Skeletal muscle tissue (tissue), 3 donors: ENCODE measurements at regions not wholly inside any gene's neighbourhood (a gene's known extent, or its start where the extent isn't known, plus 50 kb on each side); places are given as distances from the start of the nearest gene placed in this dataset.
A peak's percentile ranks its signal among the peaks of the same experiment; 100 is the strongest.

Experiments
- H3K27ac ChIP-seq: one replicate; pipeline ENCODE4 v1.7.0; 2013; ENCODE audit warnings: mild to moderate bottlenecking, low read depth, low read length, inconsistent platforms
- H3K27me3 ChIP-seq, 3 donors: one replicate each; pipeline ENCODE4 v1.7.0; 2013; ENCODE audit warnings: low read length in 3 of 3; ENCODE audit not compliant: control insufficient read depth in 3 of 3, insufficient read depth in 3 of 3
- H3K36me3 ChIP-seq, 3 donors: one replicate each; pipeline ENCODE4 v1.7.0; 2013; ENCODE audit warnings: low read length in 3 of 3; ENCODE audit not compliant: control insufficient read depth in 3 of 3, insufficient read depth in 3 of 3
- H3K4me1 ChIP-seq, 3 donors: one replicate each; pipeline ENCODE4 v1.7.0; 2013; ENCODE audit warnings: low read length in 3 of 3, mild to moderate bottlenecking in 3 of 3; ENCODE audit not compliant: control insufficient read depth in 3 of 3, insufficient read depth in 3 of 3
- H3K4me3 ChIP-seq, 3 donors: one replicate each; pipeline ENCODE4 v1.7.0; 2013; ENCODE audit warnings: low read length in 3 of 3
- H3K9ac ChIP-seq, 3 donors: one replicate each; pipeline ENCODE4 v1.7.0; 2013; ENCODE audit warnings: low read length in 3 of 3, mild to moderate bottlenecking in 3 of 3, moderate library complexity in 2 of 3, low read depth in 1 of 3
- H3K9me3 ChIP-seq, 3 donors: one replicate each; pipeline ENCODE4 v1.7.0; 2013; ENCODE audit warnings: low read length in 3 of 3; ENCODE audit not compliant: control insufficient read depth in 3 of 3
- donor health status: Osteomylitis.

- Histone ChIP-seq H3K4me3 (no peak overlapping the region), H3K36me3 (no peaks in the 10 kb centered on the region), H3K27ac (no peak overlapping the region), H3K4me1 (peaks cover 5 to 7% (median 5%) of the 10 kb centered on the region in 3 donors), H3K9me3 (no peaks in the 10 kb centered on the region), H3K27me3 (peaks cover 2 to 13% (median 4%) of the 10 kb centered on the region in 3 donors), H3K9ac (no peak overlapping the region)
Observed at GRCh38 chr1:209202830-209203532, 380.5 kb upstream of the CAMK1G start.

GRCh38 chr1:209203533-209203895 is 380.0 kb upstream of the CAMK1G start:
- H3K27ac ChIP-seq = no peak overlapping the region
- H3K4me1 ChIP-seq = peaks cover 8 to 9% (median 9%) of the 10 kb centered on the region in 3 donors
- H3K9me3 ChIP-seq = no peaks in the 10 kb centered on the region
- no peak overlapping the region for H3K4me3 ChIP-seq
- no peaks in the 10 kb centered on the region for H3K36me3 ChIP-seq
- peaks cover 6 to 19% (median 10%) of the 10 kb centered on the region in 3 donors for H3K27me3 ChIP-seq
- H3K9ac ChIP-seq = no peak overlapping the region

GRCh38 chr1:209205039-209205438 is 378.5 kb upstream of the CAMK1G start:
- peaks cover 10 to 30% (median 23%) of the 10 kb centered on the region in 3 donors for H3K27me3 ChIP-seq
- peaks cover 8 to 9% (median 9%) of the 10 kb centered on the region in 3 donors for H3K4me1 ChIP-seq
- no peak overlapping the region for H3K4me3 ChIP-seq
- no peak overlapping the region for H3K9ac ChIP-seq
- no peak overlapping the region for H3K27ac ChIP-seq
- no peaks in the 10 kb centered on the region for H3K36me3 ChIP-seq
- no peaks in the 10 kb centered on the region for H3K9me3 ChIP-seq

GRCh38 chr1:209207126-209207700 is 376.3 kb upstream of the CAMK1G start:
- H3K27ac ChIP-seq = no peak overlapping the region
- H3K4me1 ChIP-seq = peaks cover 8 to 9% (median 9%) of the 10 kb centered on the region in 3 donors
- H3K27me3 ChIP-seq = peaks cover 23 to 41% (median 31%) of the 10 kb centered on the region in 3 donors
- peak overlapping the region; percentile 29 to 52 (median 52) for H3K4me3 ChIP-seq
- no peaks in the 10 kb centered on the region for H3K9me3 ChIP-seq
- H3K36me3 ChIP-seq = no peaks in the 10 kb centered on the region
- H3K9ac ChIP-seq = peak overlapping the region in 1 of 3 donors; percentile 68

- no peak overlapping the region for H3K27ac ChIP-seq
- no peaks in the 10 kb centered on the region for H3K36me3 ChIP-seq
- no peaks in the 10 kb centered on the region for H3K9me3 ChIP-seq
- H3K9ac ChIP-seq = peak overlapping the region in 1 of 3 donors; percentile 68
- H3K4me1 ChIP-seq = peaks cover 8 to 9% (median 9%) of the 10 kb centered on the region in 3 donors
- H3K27me3 ChIP-seq = peaks cover 23 to 41% (median 31%) of the 10 kb centered on the region in 3 donors
- peak overlapping the region; percentile 29 to 52 (median 52) for H3K4me3 ChIP-seq
Observed at GRCh38 chr1:209207701-209208286, 375.7 kb upstream of the CAMK1G start.

- Histone ChIP-seq H3K27me3 (peaks cover 23 to 41% (median 31%) of the 10 kb centered on the region in 3 donors), H3K4me1 (peaks cover 8 to 9% (median 9%) of the 10 kb centered on the region in 3 donors), H3K36me3 (no peaks in the 10 kb centered on the region), H3K27ac (no peak overlapping the region), H3K4me3 (no peak overlapping the region), H3K9me3 (no peaks in the 10 kb centered on the region), H3K9ac (no peak overlapping the region)
Observed at GRCh38 chr1:209208648-209209047, 374.9 kb upstream of the CAMK1G start.

GRCh38 chr1:209213989-209214388 is 369.5 kb upstream of the CAMK1G start:
- no peaks in the 10 kb centered on the region for H3K4me1 ChIP-seq
- no peak overlapping the region for H3K4me3 ChIP-seq
- no peaks in the 10 kb centered on the region for H3K9me3 ChIP-seq
- no peak overlapping the region for H3K27ac ChIP-seq
- H3K9ac ChIP-seq = no peak overlapping the region
- H3K27me3 ChIP-seq = peaks cover 17 to 22% (median 21%) of the 10 kb centered on the region in 3 donors
- no peaks in the 10 kb centered on the region for H3K36me3 ChIP-seq

- Histone ChIP-seq H3K36me3 (no peaks in the 10 kb centered on the region), H3K4me3 (no peak overlapping the region), H3K9me3 (no peaks in the 10 kb centered on the region), H3K9ac (no peak overlapping the region), H3K4me1 (peaks cover 2 to 7% (median 3%) of the 10 kb centered on the region in 3 donors), H3K27me3 (peaks cover 9 to 14% (median 9%) of the 10 kb centered on the region in 3 donors), H3K27ac (no peak overlapping the region)
Observed at GRCh38 chr1:209215826-209216225, 367.7 kb upstream of the CAMK1G start.

- H3K4me3 ChIP-seq = no peak overlapping the region
- H3K27me3 ChIP-seq = peaks cover 0 to 6% (median 0%) of the 10 kb centered on the region in 3 donors
- H3K4me1 ChIP-seq = peaks cover 2 to 7% (median 3%) of the 10 kb centered on the region in 3 donors
- no peak overlapping the region for H3K27ac ChIP-seq
- no peaks in the 10 kb centered on the region for H3K36me3 ChIP-seq
- H3K9me3 ChIP-seq = no peaks in the 10 kb centered on the region
- H3K9ac ChIP-seq = no peak overlapping the region
Observed at GRCh38 chr1:209218113-209218512, 365.4 kb upstream of the CAMK1G start.

- Histone ChIP-seq H3K27me3 (peaks cover 0 to 6% (median 0%) of the 10 kb centered on the region in 3 donors), H3K27ac (no peak overlapping the region), H3K9me3 (no peaks in the 10 kb centered on the region), H3K36me3 (no peaks in the 10 kb centered on the region), H3K4me1 (peaks cover 2 to 7% (median 3%) of the 10 kb centered on the region in 3 donors), H3K4me3 (no peak overlapping the region), H3K9ac (no peak overlapping the region)
Observed at GRCh38 chr1:209218981-209219380, 364.5 kb upstream of the CAMK1G start.
